ENCODE measurements at regions not wholly inside any gene's neighbourhood (a gene's known extent, or its start where the extent isn't known, plus 50 kb on each side); places are given as distances from the start of the nearest gene placed in this dataset.

DNA sequence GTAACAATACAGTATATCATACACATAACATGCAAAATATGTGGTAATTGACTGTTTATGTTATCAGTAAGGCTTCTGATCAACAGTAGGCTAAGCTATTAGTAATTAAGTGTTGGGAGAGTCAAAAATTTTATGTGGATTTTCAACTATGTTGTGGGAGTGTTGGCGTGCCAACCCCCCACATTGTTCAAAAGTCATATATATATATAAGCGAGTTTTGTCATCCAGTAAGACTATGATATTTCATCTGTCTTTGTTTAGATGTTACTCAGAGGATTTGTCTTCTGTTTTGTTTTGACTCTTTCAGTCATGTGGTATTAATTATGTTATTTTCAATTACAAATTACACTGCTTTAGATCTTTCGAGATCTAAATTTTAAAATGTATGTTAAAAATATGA, 51.0 kb upstream of the RAP2B start:
- H3K27me3 ChIP-seq (ENCODE audit: control insufficient read depth, insufficient read depth, low read length), result no peaks in the 10 kb centered on the region
- no peak overlapping the region for H3K9ac ChIP-seq (ENCODE audit: low read length in 3 of 3)
- intact Hi-C loops (cut with DNase I), result no loop called here
- H3K9me3 ChIP-seq (ENCODE audit: control insufficient read depth in 2 of 3, insufficient read depth in 1 of 3, low read length in 3 of 3), result no peaks in the 10 kb centered on the region
- H3K4me3 ChIP-seq (ENCODE audit: low read length in 3 of 3), result no peak overlapping the region
- H3K27ac ChIP-seq (ENCODE audit: low read depth in 2 of 2, low read length in 2 of 2), result no peak overlapping the region
- FAIRE-seq, result peak; percentile 6
- no peaks in the 10 kb centered on the region for H3K36me3 ChIP-seq (ENCODE audit: control insufficient read depth in 2 of 3, insufficient read depth in 3 of 3, low read length in 3 of 3)
- no peak for DNase-seq
- TF ChIP-seq, protein P1, sequence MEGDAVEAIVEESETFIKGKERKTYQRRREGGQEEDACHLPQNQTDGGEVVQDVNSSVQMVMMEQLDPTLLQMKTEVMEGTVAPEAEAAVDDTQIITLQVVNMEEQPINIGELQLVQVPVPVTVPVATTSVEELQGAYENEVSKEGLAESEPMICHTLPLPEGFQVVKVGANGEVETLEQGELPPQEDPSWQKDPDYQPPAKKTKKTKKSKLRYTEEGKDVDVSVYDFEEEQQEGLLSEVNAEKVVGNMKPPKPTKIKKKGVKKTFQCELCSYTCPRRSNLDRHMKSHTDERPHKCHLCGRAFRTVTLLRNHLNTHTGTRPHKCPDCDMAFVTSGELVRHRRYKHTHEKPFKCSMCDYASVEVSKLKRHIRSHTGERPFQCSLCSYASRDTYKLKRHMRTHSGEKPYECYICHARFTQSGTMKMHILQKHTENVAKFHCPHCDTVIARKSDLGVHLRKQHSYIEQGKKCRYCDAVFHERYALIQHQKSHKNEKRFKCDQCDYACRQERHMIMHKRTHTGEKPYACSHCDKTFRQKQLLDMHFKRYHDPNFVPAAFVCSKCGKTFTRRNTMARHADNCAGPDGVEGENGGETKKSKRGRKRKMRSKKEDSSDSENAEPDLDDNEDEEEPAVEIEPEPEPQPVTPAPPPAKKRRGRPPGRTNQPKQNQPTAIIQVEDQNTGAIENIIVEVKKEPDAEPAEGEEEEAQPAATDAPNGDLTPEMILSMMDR (IDR thresholded peaks at IDR 0.05; ENCODE audit: borderline replicate concordance, extremely low read depth, insufficient read depth), result no peak
- no peaks in the 10 kb centered on the region for H3K4me1 ChIP-seq (ENCODE audit: control insufficient read depth in 2 of 3, insufficient read depth in 2 of 3, low read depth in 1 of 3, low read length in 3 of 3)
